ENCODE measurements at regions not wholly inside any gene's neighbourhood (a gene's known extent, or its start where the extent isn't known, plus 50 kb on each side); places are given as distances from the start of the nearest gene placed in this dataset.
"Not testable (repeated sequence)": the region's sequence is repeated elsewhere in the genome, so short reads cannot be mapped to it uniquely, and the experiment has no call there.

GRCh38 chr9:38482918-38483592, 58.8 kb upstream of the IGFBPL1 start:
- no peak overlapping the region for H3K27ac ChIP-seq (ENCODE audit: low read length)
- H3K27me3 ChIP-seq (ENCODE audit: insufficient read depth, low read depth, low read length) = no peaks in the 10 kb centered on the region
- H3K36me3 ChIP-seq (ENCODE audit: insufficient read depth, low read length) = no peaks in the 10 kb centered on the region
- H3K4me2 ChIP-seq (ENCODE audit: low read length) = no peak overlapping the region
- H2AFZ ChIP-seq (ENCODE audit: low read depth, low read length) = no peak overlapping the region
- H3K9ac ChIP-seq (ENCODE audit: low read length) = no peak overlapping the region
- H3K9me2 ChIP-seq (ENCODE audit: insufficient read depth, low read length) = no peaks in the 10 kb centered on the region
- H3K4me3 ChIP-seq (ENCODE audit: low read length) = no peak overlapping the region
- TF ChIP-seq EZH2 (IDR thresholded peaks at IDR 0.05; ENCODE audit: borderline replicate concordance, insufficient read depth, low read length, poor library complexity, severe bottlenecking) (no peak), TAF1 (IDR thresholded peaks at IDR 0.05; ENCODE audit: low read depth) (no peak), POLR2AphosphoS5 (IDR thresholded peaks at IDR 0.05) (no peak), REST (IDR thresholded peaks at IDR 0.05; ENCODE audit: borderline replicate concordance) (no peak), CTCF (IDR thresholded peaks at IDR 0.05; ENCODE audit: poor library complexity, severe bottlenecking) (no peak), RAD21 (conservative IDR thresholded peaks at IDR 0.05) (no peak), SMC3 (conservative IDR thresholded peaks at IDR 0.05; ENCODE audit: poor library complexity) (no peak), EP300 (conservative IDR thresholded peaks at IDR 0.05; ENCODE audit: poor library complexity, severe bottlenecking) (no peak), MXI1 (conservative IDR thresholded peaks at IDR 0.05; ENCODE audit: poor library complexity, severe bottlenecking) (no peak)
- no peaks in the 10 kb centered on the region for H4K20me1 ChIP-seq (ENCODE audit: insufficient read depth)
- no peaks in the 10 kb centered on the region for H3K9me3 ChIP-seq (ENCODE audit: low read length)
- H3F3A ChIP-seq (ENCODE audit: insufficient read depth, low read length, poor library complexity, severe bottlenecking) = no peaks in the 10 kb centered on the region
- no peaks in the 10 kb centered on the region for H3K79me2 ChIP-seq (replicated peaks; ENCODE audit: insufficient read depth, low read length)

DNA sequence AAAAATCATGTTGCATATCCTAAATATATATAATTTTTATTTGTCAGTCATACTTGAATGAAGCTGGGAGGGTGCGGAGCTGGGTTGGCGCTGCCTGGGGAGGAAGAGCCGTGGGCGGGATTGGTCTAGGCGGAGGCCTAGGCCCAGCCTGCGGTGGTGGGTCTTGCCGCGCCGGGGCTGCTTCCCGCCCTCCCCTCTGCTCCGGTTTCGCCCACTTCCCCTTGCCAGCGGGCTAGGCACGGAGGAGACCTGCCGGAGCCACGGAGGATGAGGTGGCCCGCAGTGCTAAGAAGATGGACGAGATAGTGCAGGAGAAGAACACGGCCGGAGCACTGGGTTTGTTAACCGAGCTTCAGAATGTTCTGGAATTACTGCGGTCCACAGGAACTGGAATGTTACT, 54.0 kb upstream of the IGFBPL1 start:
- no peaks in the 10 kb centered on the region for H3F3A ChIP-seq (ENCODE audit: insufficient read depth, low read length, poor library complexity, severe bottlenecking)
- no peak overlapping the region for H2AFZ ChIP-seq (ENCODE audit: low read depth, low read length)
- no peak overlapping the region for H3K27ac ChIP-seq (ENCODE audit: low read length)
- H4K20me1 ChIP-seq (ENCODE audit: insufficient read depth) = no peaks in the 10 kb centered on the region
- H3K9me3 ChIP-seq (ENCODE audit: low read length) = no peaks in the 10 kb centered on the region
- no peak overlapping the region for H3K4me3 ChIP-seq (ENCODE audit: low read length)
- H3K79me2 ChIP-seq (replicated peaks; ENCODE audit: insufficient read depth, low read length) = no peaks in the 10 kb centered on the region
- TF ChIP-seq EP300 (conservative IDR thresholded peaks at IDR 0.05; ENCODE audit: poor library complexity, severe bottlenecking) (no peak), POLR2AphosphoS5 (IDR thresholded peaks at IDR 0.05) (no peak), MXI1 (conservative IDR thresholded peaks at IDR 0.05; ENCODE audit: poor library complexity, severe bottlenecking) (no peak), TAF1 (IDR thresholded peaks at IDR 0.05; ENCODE audit: low read depth) (no peak), CTCF (IDR thresholded peaks at IDR 0.05; ENCODE audit: poor library complexity, severe bottlenecking) (no peak), EZH2 (IDR thresholded peaks at IDR 0.05; ENCODE audit: borderline replicate concordance, insufficient read depth, low read length, poor library complexity, severe bottlenecking) (no peak), RAD21 (conservative IDR thresholded peaks at IDR 0.05) (no peak), REST (IDR thresholded peaks at IDR 0.05; ENCODE audit: borderline replicate concordance) (no peak), SMC3 (conservative IDR thresholded peaks at IDR 0.05; ENCODE audit: poor library complexity) (no peak)
- no peak overlapping the region for H3K4me2 ChIP-seq (ENCODE audit: low read length)
- H3K27me3 ChIP-seq (ENCODE audit: insufficient read depth, low read depth, low read length) = no peaks in the 10 kb centered on the region
- H3K36me3 ChIP-seq (ENCODE audit: insufficient read depth, low read length) = no peaks in the 10 kb centered on the region
- no peaks in the 10 kb centered on the region for H3K9me2 ChIP-seq (ENCODE audit: insufficient read depth, low read length)
- H3K9ac ChIP-seq (ENCODE audit: low read length) = no peak overlapping the region

DNA sequence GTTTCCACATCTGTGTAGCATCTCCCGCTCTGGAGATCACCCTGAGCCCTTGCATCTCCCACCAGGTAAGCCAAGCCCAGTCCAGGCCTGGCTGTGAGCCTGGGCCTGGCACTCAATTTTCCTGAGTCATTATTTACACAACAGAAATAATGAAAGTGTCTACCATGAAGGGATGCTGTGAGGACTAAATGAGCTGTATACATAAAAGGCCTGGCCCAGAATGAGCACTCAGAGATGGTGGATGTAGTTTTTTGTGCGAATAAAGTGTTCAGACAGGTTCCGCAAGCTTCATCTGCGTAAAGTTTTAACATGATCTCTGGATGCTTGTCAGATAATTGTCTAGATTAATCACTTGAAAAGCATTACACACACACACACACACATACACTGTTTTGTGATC, 50.2 kb upstream of the IGFBPL1 start:
- not testable (repeated sequence) for H3K4me3 ChIP-seq (ENCODE audit: low read length); H3K9me2 ChIP-seq (ENCODE audit: insufficient read depth, low read length); H3K4me2 ChIP-seq (ENCODE audit: low read length); H2AFZ ChIP-seq (ENCODE audit: low read depth, low read length); H4K20me1 ChIP-seq (ENCODE audit: insufficient read depth); H3K79me2 ChIP-seq (replicated peaks; ENCODE audit: insufficient read depth, low read length); H3K9ac ChIP-seq (ENCODE audit: low read length); H3K36me3 ChIP-seq (ENCODE audit: insufficient read depth, low read length); H3K27ac ChIP-seq (ENCODE audit: low read length); H3K9me3 ChIP-seq (ENCODE audit: low read length); H3F3A ChIP-seq (ENCODE audit: insufficient read depth, low read length, poor library complexity, severe bottlenecking); H3K27me3 ChIP-seq (ENCODE audit: insufficient read depth, low read depth, low read length)
